ENCODE measurements at regions not wholly inside any gene's neighbourhood (a gene's known extent, or its start where the extent isn't known, plus 50 kb on each side); places are given as distances from the start of the nearest gene placed in this dataset.

GRCh38 chr3:132205609-132206008, 111.6 kb upstream of the ACP3 start:
- no peak overlapping the region for H3K27ac Mint-ChIP-seq
- DNase-seq, result no peak
- CTCF ChIA-PET, result no interaction called here
- H3K4me1 Mint-ChIP-seq, result no peaks in the 10 kb centered on the region
- no peaks in the 10 kb centered on the region for H3K9me3 Mint-ChIP-seq
- H3K27me3 Mint-ChIP-seq, result no peaks in the 10 kb centered on the region
- no peak overlapping the region for H3K4me3 Mint-ChIP-seq
- H3K36me3 Mint-ChIP-seq, result no peaks in the 10 kb centered on the region

- Mint-ChIP-seq H3K4me3 (no peak overlapping the region), H3K27ac (no peak overlapping the region), H3K4me1 (no peaks in the 10 kb centered on the region), H3K27me3 (no peaks in the 10 kb centered on the region), H3K36me3 (no peaks in the 10 kb centered on the region), H3K9me3 (no peaks in the 10 kb centered on the region)
- CTCF ChIA-PET, result interaction anchor here (0.6 kb wide), 1 partner anchor 415 kb away, joined by 3 read pairs; no protein-coding TSS in a partner anchor
- no peak for DNase-seq
These were observed 107.4 kb upstream of the ACP3 start for GRCh38 chr3:132209855-132210254.

DNA sequence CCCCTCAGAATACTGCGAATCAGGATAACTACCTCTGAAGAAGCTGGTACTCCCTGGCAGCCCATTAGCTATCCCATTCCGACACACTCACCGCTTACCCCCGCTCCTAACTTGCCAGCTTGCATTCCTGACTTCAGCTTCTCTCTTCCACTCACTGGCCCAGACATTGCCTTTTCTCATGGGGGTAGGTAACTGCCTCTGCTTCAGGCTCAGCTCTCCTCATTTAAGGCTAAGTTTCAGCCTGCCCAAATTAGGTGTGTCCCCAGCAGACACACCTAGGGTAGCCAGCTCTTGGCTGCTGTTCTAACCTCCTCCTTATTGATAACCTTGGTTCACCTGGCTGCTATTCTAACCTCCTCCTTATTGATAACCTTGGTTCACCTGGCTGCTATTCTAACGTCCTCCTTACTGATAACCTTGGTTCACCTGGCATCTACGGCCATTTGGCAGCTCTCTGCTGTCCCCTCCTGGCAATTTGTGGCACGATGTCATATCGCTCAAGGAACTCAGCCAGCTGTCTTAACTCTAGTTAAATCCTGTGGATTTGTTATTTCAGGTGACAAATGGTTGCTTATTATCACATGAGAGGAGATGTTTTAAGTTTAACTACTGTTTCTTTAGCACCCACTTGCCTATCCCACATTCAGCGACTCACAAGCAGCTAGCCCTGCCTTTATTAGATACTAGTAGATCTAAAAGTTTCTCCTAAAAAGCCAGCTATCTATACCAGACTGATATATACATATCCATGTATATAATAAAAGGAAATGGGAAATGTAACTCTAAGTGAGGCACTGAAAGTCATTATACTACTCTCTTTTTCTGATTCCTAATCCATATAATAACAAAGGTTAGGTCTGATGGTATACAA, 106.5 kb upstream of the ACP3 start:
- Mint-ChIP-seq H3K27me3 (no peaks in the 10 kb centered on the region), H3K4me1 (no peaks in the 10 kb centered on the region), H3K4me3 (no peak overlapping the region), H3K36me3 (no peaks in the 10 kb centered on the region), H3K27ac (no peak overlapping the region), H3K9me3 (no peaks in the 10 kb centered on the region)
- CTCF ChIA-PET, result interaction anchor here (0.7 to 1.4 kb wide), 6 partner anchors 8 to 415 kb away, joined by 3 to 7 read pairs (median 3); no protein-coding TSS in a partner anchor
- DNase-seq, result peak; percentile 30

- Mint-ChIP-seq H3K27ac (no peak overlapping the region), H3K4me3 (no peak overlapping the region), H3K36me3 (no peaks in the 10 kb centered on the region), H3K9me3 (no peaks in the 10 kb centered on the region), H3K27me3 (no peaks in the 10 kb centered on the region), H3K4me1 (no peaks in the 10 kb centered on the region)
- CTCF ChIA-PET, result no interaction called here
- DNase-seq, result no peak
These were observed 105.3 kb upstream of the ACP3 start for GRCh38 chr3:132211896-132212295.

- CTCF ChIA-PET, result no interaction called here
- peaks cover 3% of the 10 kb centered on the region for H3K27me3 Mint-ChIP-seq
These were observed 98.1 kb upstream of the ACP3 start for GRCh38 chr3:132218817-132219755.

DNA sequence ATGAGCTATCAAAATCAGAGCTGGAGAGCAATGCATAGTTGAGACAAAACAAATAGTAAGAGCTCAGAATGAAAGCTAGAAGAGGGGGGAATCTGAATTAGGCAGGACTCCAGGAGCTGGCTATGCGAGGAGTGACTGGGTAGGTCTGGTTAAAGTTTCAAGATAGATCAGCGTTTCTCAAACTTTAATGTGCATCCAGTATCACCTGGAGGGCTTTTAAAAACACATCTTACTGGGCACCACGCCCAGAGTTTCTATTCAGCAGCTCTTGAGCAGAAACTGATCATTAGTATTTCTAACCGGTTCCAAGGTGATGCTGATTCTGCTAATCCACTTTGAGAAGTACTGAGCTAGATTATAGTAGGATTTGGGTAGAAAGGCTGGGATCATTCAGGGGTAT, 96.2 kb upstream of the ACP3 start:
- CTCF ChIA-PET, result interaction anchor here (1.0 kb wide), 1 partner anchor 10 kb away, joined by 4 read pairs; no protein-coding TSS in a partner anchor
- H3K36me3 Mint-ChIP-seq, result no peaks in the 10 kb centered on the region
- DNase-seq, result no peak
- no peaks in the 10 kb centered on the region for H3K4me1 Mint-ChIP-seq
- peaks cover 3% of the 10 kb centered on the region for H3K27me3 Mint-ChIP-seq
- no peak overlapping the region for H3K27ac Mint-ChIP-seq
- H3K4me3 Mint-ChIP-seq, result no peak overlapping the region
- H3K9me3 Mint-ChIP-seq, result no peaks in the 10 kb centered on the region

More at GRCh38 chr3:132218817-132219755, 98.1 kb upstream of the ACP3 start:
- Mint-ChIP-seq H3K4me1 (no peaks in the 10 kb centered on the region), H3K36me3 (no peaks in the 10 kb centered on the region), H3K27ac (no peak overlapping the region), H3K9me3 (no peaks in the 10 kb centered on the region), H3K4me3 (no peak overlapping the region)
- no peak for DNase-seq

DNA sequence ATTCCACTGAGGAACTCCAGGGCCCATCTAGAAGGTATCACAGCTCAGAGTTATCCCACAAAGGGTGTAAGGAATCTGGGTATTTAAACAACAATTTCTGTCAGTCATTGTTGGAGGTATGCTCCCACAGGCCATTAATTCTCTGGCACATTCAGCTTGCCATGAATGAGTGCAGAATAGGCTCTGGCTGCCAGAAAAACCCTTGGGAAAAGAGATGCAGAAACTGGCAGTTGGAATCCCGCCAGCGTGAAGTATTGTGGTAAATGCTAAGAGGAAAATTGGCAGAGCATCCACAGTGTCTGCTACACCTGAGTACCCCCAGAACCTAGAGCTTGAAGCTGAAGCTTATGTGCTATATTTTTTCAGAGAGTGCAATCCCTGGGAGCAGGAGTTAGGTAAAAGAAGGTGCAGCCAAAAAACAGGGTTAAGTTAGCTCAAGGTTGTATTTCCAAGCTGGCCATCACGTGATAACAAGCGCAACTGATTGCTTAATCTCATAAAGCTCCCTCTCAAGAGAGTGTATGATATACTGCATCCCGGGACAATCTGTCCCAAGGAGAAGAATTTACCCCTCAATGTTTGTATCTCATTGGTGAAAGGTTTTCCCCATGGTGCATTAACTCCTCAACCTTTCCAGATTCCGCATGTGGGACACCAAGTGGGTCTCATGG, 94.2 kb upstream of the ACP3 start:
- CTCF ChIA-PET, result interaction anchor here (1.3 kb wide), 1 partner anchor 12 kb away, joined by 7 read pairs; no protein-coding TSS in a partner anchor

GRCh38 chr3:132225664-132226063, 91.5 kb upstream of the ACP3 start:
- H3K36me3 Mint-ChIP-seq, result no peaks in the 10 kb centered on the region
- no peak overlapping the region for H3K4me3 Mint-ChIP-seq
- H3K27ac Mint-ChIP-seq, result no peak overlapping the region
- no peaks in the 10 kb centered on the region for H3K4me1 Mint-ChIP-seq
- no peak for DNase-seq
- CTCF ChIA-PET, result no interaction called here
- no peaks in the 10 kb centered on the region for H3K9me3 Mint-ChIP-seq
- H3K27me3 Mint-ChIP-seq, result no peaks in the 10 kb centered on the region

More for the DNA sequence above, 94.2 kb upstream of the ACP3 start:
- no peaks in the 10 kb centered on the region for H3K9me3 Mint-ChIP-seq
- no peak overlapping the region for H3K4me3 Mint-ChIP-seq
- H3K4me1 Mint-ChIP-seq, result no peaks in the 10 kb centered on the region
- no peak for DNase-seq
- H3K27ac Mint-ChIP-seq, result no peak overlapping the region
- H3K36me3 Mint-ChIP-seq, result no peaks in the 10 kb centered on the region
- H3K27me3 Mint-ChIP-seq, result peaks cover 3% of the 10 kb centered on the region

DNA sequence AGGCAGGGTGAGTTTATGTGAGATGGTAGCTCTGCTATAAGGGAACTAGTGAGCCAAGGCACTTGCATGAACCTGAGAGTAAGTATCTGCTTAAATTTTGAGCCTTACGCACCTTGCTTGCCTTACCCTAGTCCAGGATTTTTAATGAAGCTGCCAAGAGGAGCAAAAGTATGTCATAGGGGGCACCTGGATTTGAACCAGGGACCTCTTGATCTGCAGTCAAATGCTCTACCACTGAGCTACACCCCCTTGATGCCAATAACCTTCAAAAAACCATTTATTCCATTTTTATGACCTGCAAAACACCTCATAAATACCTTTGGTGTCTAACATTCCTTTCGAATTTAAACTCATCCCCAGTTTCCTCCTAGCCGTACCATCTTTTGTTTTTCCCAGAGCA, 88.3 kb upstream of the ACP3 start:
- H3K4me1 Mint-ChIP-seq, result no peaks in the 10 kb centered on the region

DNA sequence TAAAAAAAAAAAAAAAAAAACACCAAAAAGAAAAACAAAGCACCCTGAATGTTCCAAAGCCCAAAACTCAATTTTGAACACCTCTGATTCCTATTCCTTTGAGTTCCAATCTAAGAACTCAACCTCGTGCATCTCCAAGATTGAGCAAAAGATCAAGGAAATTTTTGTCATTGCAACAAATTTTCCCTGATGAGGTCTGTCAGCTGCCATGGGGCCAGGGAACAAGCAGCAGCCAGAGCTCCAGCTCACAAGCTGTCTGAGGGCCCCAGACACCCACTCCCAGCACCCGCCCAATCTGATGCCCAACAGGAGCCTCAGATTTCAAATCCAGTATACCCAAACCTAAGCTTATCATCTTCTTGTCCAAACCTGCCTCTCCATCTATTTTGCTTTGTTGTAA, 87.6 kb upstream of the ACP3 start:
- Mint-ChIP-seq H3K9me3 (no peaks in the 10 kb centered on the region), H3K27ac (no peak overlapping the region), H3K4me3 (no peak overlapping the region), H3K36me3 (no peaks in the 10 kb centered on the region), H3K4me1 (no peaks in the 10 kb centered on the region), H3K27me3 (no peaks in the 10 kb centered on the region)
- DNase-seq, result no peak
- CTCF ChIA-PET, result no interaction called here

More for the DNA sequence above, 88.3 kb upstream of the ACP3 start:
- no peak overlapping the region for H3K27ac Mint-ChIP-seq
- CTCF ChIA-PET, result no interaction called here
- no peak for DNase-seq
- H3K36me3 Mint-ChIP-seq, result no peaks in the 10 kb centered on the region
- H3K9me3 Mint-ChIP-seq, result no peaks in the 10 kb centered on the region
- H3K4me3 Mint-ChIP-seq, result no peak overlapping the region
- no peaks in the 10 kb centered on the region for H3K27me3 Mint-ChIP-seq

DNA sequence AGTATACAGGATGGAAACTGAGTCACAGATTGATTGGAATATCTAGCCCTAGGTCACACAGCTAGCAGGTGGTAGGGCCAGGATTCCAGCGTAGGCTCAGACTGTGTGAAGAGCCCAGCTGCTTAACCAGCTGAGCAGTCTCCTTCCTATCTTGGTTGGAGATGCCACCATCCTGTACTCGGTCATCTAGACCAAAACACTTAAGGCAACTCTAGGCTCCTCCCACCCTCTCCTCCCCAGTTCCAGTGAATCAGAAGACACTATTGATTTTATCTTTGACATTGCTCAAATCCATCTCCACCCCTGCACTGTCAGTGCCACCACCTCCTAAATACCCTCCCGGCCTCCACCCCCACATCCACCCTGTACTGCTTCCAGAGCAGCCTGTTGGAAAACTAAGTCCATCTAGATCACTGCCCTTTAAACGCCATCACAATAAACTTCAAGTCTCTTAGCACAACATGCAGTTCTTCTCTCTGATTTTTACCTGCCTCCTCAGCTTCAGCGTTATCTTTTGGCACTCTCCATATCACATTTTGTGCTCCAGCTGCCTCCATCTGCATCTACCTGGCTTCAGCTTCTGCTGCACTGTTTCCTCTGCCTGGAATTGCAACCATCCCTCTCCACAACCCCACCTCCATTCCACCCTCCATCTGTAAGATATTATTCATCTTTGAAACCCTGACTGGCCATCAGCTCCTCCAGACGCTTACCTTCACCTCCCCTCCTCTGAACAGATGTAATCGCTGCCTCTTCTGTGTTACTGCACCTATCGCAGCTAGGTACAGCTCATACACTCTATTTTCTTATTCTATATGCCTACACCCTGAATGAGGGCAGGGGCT, 86.8 kb upstream of the ACP3 start:
- H3K27ac Mint-ChIP-seq, result no peak overlapping the region
- no peak overlapping the region for H3K4me3 Mint-ChIP-seq
- H3K27me3 Mint-ChIP-seq, result no peaks in the 10 kb centered on the region
- DNase-seq, result no peak
- no peaks in the 10 kb centered on the region for H3K36me3 Mint-ChIP-seq
- no peaks in the 10 kb centered on the region for H3K4me1 Mint-ChIP-seq
- CTCF ChIA-PET, result no interaction called here
- no peaks in the 10 kb centered on the region for H3K9me3 Mint-ChIP-seq

GRCh38 chr3:132231633-132232032, 85.6 kb upstream of the ACP3 start:
- no peaks in the 10 kb centered on the region for H3K27me3 Mint-ChIP-seq
- no peak overlapping the region for H3K4me3 Mint-ChIP-seq
- H3K36me3 Mint-ChIP-seq, result no peaks in the 10 kb centered on the region
- H3K9me3 Mint-ChIP-seq, result no peaks in the 10 kb centered on the region
- H3K4me1 Mint-ChIP-seq, result no peaks in the 10 kb centered on the region
- no peak for DNase-seq
- CTCF ChIA-PET, result no interaction called here
- no peak overlapping the region for H3K27ac Mint-ChIP-seq

DNA sequence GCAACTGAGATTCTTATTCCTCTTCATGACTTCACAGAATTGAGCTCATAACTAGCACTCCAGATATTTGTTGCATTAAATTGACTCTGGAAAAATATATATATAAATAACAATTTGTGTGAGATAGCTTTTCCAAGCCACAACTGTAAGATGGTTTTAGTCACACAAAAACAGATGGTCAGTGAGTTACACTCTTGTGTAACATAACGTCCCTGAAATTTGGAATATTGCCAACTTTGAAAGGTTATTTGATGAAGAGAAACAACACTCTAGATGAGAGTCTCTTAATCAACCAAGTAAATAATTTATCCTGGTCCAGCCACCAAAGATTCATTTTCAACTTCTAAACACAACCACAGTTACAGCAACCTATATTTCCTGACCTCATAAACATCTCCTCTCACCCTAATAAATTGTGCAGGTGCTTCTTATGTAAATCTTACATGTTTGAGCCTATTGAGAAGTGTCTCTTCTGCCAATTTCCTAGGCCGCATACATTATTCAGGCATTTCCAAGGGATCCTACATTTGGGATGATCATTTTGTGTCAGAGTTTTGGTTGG, 84.9 kb upstream of the ACP3 start:
- Mint-ChIP-seq H3K27me3 (peaks cover 2% of the 10 kb centered on the region), H3K4me1 (no peaks in the 10 kb centered on the region), H3K36me3 (no peaks in the 10 kb centered on the region), H3K4me3 (no peak overlapping the region), H3K9me3 (no peaks in the 10 kb centered on the region), H3K27ac (no peak overlapping the region)
- CTCF ChIA-PET, result no interaction called here
- DNase-seq, result no peak
